ENCODE measurements at regions not wholly inside any gene's neighbourhood (a gene's known extent, or its start where the extent isn't known, plus 50 kb on each side); places are given as distances from the start of the nearest gene placed in this dataset.

DNA sequence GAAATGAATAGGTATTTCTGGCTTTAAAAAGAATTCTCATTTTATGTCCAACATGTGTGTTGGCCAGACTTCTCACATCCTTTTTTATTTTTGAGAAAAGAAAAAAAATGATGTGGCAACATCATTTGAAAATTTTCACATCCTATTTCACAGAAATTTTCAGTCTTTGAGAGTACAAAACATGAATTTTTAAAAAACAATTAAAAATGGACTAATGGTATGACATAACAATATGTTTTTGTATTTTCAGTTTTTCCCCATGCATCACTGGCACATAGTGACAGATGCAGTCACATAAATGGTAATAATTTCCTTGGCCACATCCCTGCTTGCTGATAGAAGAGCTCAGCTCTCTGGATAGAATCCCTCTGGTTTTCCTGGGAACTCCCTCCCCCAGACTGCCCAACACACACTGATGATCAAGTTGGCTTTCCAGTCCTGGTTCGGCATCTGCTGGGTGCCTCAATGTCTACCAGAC, 188.5 kb upstream of the AGR3 start:
- TF ChIP-seq, protein P1, sequence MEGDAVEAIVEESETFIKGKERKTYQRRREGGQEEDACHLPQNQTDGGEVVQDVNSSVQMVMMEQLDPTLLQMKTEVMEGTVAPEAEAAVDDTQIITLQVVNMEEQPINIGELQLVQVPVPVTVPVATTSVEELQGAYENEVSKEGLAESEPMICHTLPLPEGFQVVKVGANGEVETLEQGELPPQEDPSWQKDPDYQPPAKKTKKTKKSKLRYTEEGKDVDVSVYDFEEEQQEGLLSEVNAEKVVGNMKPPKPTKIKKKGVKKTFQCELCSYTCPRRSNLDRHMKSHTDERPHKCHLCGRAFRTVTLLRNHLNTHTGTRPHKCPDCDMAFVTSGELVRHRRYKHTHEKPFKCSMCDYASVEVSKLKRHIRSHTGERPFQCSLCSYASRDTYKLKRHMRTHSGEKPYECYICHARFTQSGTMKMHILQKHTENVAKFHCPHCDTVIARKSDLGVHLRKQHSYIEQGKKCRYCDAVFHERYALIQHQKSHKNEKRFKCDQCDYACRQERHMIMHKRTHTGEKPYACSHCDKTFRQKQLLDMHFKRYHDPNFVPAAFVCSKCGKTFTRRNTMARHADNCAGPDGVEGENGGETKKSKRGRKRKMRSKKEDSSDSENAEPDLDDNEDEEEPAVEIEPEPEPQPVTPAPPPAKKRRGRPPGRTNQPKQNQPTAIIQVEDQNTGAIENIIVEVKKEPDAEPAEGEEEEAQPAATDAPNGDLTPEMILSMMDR (IDR thresholded peaks at IDR 0.05; ENCODE audit: low read depth, low read length) = no peak

DNA sequence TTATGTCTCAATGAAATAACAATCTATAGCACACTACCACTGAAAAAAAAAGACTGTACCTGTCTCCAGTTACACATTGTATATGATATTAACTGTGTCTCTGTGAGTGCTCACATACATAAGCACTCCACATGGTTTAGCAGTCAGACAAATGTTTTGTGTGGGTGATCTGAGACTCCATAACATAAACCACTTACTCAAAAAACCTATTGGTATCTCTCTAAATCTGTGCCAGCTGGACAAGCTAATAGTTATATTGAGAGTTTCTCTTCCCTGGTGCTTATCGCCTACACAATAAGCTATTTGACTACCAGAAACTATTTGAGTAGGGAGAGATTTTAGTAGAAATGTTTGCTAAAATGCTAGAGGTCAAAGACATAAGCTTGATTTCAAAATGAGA, 190.1 kb upstream of the AGR3 start:
- TF ChIP-seq, protein P1 (IDR thresholded peaks at IDR 0.05; ENCODE audit: low read depth, low read length) = no peak
- no peak for DNase-seq (ENCODE audit: extremely low read depth, low read depth)

More for the DNA sequence above, 188.5 kb upstream of the AGR3 start:
- DNase-seq (ENCODE audit: extremely low read depth, low read depth) = no peak

DNA sequence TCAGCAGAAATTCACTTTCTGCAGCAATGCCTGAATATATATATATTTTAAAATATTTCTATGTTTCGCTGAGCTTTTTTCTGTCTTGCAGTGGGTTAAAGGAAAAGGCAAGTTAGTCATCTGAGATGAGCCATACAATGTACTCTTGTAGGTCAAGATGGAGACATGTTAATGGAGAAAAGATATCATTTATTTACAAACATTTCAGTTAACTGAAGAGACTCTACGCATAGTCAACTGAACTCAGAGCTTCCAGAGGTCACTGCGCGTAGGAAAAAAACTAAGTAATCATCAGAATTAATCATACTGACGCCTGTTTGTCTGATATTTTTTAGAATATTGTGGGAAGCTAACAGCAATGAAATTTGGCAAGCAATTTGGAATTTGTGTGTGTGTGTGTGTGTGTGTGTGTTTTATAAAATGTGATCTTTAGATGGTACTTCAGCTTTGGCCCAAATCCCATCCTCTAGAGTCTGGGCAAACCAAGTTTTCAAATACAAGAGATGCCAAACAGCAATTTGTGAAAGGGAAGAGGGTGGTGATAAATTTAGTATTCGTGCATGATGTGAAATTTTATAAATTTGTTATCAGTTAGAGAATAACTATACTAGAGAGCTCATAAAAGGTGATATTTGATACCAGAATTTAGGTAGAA, 193.9 kb upstream of the AGR3 start:
- TF ChIP-seq, protein P1 (IDR thresholded peaks at IDR 0.05; ENCODE audit: low read depth, low read length) = no peak
- no peak for DNase-seq (ENCODE audit: extremely low read depth, low read depth)

DNA sequence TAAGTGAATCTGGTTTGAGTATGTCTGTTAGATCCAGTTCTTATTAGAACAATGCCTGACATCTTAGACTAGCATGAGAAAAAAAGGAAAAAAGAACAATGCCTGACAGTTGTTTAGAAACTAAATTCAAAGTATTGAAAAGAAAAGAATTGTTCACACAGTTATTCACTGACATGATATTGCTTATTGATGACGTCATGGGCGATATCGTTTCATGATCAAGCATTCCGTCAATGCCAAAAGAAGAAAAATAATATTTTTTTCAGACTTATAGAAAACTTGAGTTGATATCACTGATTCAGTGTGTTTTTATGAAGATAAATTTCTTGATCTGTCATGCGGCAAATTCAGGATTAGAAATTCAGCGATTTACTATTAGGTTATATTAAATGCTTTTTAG, 196.5 kb upstream of the AGR3 start:
- DNase-seq (ENCODE audit: extremely low read depth, low read depth) = no peak
- TF ChIP-seq, protein P1 (IDR thresholded peaks at IDR 0.05; ENCODE audit: low read depth, low read length) = no peak

DNA sequence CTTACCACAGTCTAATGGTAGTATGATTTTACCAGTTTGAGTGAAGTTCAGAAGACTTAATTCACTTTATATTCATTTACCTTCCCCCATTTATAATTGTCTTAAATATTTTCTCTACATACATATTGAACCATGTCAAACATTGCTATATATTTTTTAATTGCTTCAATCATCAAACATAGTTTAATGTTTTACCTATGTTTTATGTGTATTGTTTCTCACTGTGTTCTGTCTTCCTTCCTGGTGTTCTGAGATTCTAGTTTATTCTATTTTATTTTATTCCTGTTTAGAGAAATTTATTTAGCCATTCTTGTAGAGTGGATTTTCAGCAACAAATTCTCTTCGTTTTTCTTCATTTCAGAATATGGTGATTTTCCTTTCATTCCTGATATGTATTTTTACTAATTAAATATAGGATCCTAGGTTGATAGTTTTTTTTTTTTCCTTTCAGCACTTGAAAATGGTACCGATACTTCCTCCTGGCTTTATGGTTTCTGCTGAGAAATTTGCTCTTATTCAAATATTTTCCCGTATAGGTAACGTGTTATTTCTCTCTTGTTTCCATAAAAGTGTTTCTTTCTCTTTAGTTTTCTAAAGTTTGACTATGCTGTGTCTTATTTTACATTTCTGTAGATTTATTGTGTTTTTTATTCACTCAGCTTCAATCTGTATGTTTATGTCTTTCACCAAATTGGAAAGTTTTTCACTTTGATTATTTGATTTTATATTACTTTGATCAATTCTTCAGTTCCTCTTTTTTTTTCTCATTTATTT, 201.8 kb upstream of the AGR3 start:
- DNase-seq (ENCODE audit: extremely low read depth, low read depth) = no peak
- TF ChIP-seq, protein P1 (IDR thresholded peaks at IDR 0.05; ENCODE audit: low read depth, low read length) = no peak

DNA sequence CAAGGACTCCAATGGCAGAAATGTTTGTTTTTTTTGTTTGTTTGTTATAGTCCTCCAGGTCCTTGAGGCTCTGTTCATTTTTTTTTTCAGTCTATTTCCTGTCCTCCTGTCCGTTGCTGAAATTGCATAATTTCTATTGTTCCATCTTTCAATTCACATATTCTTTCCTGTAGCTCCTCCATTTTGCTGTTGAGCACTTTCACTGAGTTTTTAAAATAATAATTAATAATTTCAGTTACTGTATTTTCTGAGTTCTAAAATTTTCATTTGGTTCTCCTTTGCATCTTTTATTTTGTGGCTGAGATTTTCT, 202.3 kb upstream of the AGR3 start:
- DNase-seq (ENCODE audit: extremely low read depth, low read depth) = no peak
- TF ChIP-seq, protein P1 (IDR thresholded peaks at IDR 0.05; ENCODE audit: low read depth, low read length) = no peak

DNA sequence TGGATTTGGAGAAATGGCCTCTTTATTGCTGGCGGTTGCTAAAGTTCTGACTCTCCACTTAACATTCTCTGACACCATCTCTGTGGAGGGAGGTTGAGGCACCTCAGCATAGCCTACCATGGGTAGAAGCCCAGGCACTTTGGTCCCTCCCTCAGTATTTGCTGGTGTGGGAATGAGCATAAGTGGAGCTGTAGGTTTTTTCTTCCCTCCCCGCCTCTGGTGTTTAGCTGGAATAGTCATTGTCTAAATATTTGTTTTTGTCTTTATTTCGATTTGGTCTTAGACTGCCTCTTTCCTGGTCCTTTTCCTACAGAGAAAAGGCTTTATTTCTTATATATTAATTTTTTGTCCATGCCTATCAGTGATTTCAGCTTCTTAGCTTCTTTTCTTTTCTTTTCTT, 203.4 kb upstream of the AGR3 start:
- TF ChIP-seq, protein P1 (IDR thresholded peaks at IDR 0.05; ENCODE audit: low read depth, low read length) = no peak
- no peak for DNase-seq (ENCODE audit: extremely low read depth, low read depth)

Data from AG09319 (cell line).